Hematopoietic multipotent progenitor cell treated with erythropoietin and hydrocortisone succinate and interleukin-3 and kit ligand, for 8 days (in vitro differentiated cells): ENCODE measurements at regions not wholly inside any gene's neighbourhood (a gene's known extent, or its start where the extent isn't known, plus 50 kb on each side); places are given as distances from the start of the nearest gene placed in this dataset.
A peak's percentile ranks its signal among the peaks of the same experiment; 100 is the strongest.

Source experiments
- DNase-seq: peaks from one replicate; pipeline ENCODE4 v3.0.0-alpha.2; 2015

DNA sequence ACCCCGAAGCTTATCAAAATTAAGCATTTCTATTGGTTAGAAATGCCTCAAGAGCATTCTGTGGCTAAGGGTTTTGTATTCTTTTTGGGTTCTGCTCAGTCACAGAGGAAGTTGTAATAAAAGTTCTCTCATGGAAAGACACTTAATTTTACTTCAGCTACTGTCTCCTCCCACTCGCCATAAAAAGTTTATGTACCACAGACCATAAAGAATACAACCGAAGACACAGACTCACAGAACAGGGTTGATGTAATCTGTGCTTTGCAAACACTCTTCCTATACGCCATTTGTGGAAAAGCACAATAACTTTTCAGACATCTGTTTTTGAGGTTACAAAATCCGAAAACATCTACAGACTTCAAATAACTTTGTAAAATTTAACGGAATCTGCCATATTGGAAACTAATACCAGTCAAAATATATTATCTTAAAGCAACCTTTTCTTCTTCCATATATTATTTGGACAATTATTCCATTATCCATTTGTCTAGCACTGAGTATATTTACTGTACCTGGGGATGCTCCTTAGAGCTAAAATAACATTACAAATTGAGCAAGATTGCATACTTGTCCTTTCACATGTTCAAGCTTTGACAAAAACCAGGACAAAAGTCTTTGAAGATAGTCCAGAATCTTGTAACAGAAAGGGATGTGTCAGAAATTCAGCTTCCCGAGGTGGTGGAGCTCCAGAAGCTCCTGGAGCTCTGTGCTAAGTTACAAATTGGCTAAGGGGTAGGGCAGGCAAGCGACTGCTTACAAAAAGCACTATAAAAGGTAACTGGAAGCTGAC, 219.0 kb upstream of the MEOX2 start:
- no peak for DNase-seq

- no peak for DNase-seq
These were observed 204.8 kb upstream of the MEOX2 start for GRCh38 chr7:15891151-15891881.

GRCh38 chr7:15889507-15889906, 203.0 kb upstream of the MEOX2 start:
- DNase-seq = peak; percentile 3

DNA sequence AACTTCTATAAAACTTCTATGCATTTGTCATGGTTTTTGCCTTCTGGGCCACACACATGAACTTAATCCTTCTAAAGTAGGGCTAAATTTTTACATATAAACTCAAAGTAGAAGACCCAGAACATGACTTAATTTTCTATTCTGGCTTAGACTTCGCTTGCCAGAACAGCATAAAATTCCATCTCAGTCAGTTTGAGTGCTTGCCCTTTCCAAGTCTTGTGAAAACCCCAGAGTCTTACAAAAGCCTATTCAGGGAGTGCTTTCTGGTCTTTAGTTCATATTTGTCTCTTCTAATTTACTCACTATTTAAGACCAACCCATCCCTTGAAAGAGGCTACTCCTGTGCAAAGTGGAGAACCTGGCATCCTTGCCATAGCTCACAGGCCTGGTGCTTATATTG, 201.6 kb upstream of the MEOX2 start:
- DNase-seq = no peak

GRCh38 chr7:15886626-15887025, 200.1 kb upstream of the MEOX2 start:
- no peak for DNase-seq

DNA sequence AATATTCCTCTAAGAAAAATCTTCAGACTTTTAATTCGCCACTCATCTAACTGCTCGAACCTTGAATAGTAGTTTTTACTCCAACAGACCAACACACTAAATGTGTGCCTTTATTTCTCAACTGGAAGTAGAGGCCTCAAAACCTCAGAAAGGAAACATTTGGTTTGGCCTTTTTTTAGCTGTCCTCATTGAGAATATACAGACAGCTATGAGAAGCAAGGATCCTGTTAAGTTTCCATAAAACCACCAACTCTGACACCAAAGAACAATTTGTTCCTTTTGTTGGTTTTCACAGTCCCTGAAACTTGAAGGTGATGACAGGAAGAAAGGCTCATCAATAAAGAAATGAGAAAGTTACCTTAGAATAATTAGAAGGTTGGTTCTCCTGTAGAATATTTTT, 199.2 kb upstream of the MEOX2 start:
- no peak for DNase-seq

DNA sequence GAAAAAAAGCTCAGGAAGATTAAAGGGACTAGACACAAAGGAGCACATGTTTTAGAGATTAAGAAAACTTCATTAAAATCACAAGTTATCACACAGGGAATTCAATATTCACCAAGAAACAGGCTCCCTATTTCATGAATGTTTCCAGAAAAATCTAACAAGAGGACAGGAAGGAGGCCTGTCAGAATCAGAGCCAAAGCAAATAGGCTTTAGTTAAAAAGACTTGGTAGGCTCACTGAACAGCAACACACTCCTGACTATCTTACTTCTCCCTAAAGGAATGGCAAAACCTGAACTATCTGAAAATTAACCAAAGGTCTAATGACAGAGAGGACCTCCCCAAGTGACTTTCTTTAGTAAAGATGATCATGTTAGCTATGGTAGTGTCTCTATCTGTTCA, 188.3 kb upstream of the MEOX2 start:
- DNase-seq = no peak

DNA sequence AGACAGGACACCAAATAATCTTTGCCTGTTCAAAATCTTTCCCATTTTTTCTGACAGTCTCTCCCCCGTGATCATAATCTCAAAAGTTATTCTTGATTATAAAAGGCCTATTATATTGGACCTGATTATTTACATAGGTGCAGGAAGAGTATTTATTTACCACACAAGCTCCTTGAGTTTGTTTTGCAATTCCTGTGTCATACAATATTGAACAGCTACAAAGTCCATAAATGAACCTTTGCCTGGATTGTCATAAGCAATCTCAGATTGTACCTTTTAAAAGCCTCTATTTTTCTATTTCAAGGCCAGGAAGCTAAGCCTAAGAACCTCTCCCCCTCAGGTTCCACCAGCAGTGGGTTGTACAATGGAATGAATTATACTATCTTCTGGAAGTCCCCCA, 183.9 kb upstream of the MEOX2 start:
- no peak for DNase-seq

GRCh38 chr7:15867441-15867840, 181.0 kb upstream of the MEOX2 start:
- DNase-seq = no peak

- DNase-seq = no peak
These were observed 180.3 kb upstream of the MEOX2 start for GRCh38 chr7:15866753-15867152.

GRCh38 chr7:15864626-15864991, 178.1 kb upstream of the MEOX2 start:
- no peak for DNase-seq

DNA sequence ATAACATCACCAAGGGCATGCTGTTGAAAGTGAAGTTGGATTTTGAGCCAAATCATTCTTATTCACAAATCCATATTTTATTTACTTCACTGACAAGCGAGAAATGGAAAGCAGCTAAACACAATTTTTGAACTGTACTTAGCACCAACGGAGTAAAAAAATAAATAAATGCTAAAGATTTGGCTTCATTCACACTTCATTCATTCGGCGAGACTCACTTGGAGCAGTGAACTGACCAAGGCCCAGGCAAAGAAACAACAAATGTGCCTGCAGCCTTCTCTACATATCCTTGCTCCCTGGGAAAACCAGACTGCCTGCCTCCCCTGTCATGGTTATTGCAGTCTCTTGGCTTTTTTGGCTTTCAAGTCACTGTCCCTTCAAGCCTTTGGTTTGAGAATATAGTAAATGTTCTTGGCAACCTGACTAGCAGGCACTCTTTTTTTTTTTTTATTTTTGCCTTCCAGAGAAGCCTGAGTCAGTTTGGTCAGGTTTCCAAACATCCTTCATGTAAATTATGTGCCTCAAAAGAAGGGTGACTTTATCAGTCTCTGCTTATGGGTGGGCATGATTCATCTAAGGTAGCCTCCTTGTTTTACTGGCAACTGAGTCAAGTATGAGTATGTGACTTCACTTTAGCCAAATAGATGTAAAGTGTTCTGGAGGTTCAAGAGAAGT, 177.6 kb upstream of the MEOX2 start:
- DNase-seq = no peak

DNA sequence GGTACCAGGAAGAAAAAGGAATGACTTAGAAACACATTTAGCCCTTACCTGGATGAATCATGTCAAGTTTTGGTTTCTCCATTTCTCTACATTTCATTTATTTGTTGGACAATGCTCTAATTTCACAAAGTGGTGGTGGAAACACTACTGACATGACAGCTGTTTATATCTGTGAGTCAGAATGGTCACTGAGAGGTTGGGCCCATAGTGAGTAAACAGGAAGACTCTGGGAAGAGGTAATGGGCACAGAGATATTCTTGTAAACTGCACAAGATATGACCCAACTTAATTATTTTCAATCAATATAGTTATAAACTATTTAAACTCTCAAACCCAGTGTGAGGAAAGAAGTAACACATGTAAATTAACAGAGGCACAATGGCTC, 176.3 kb upstream of the MEOX2 start:
- no peak for DNase-seq

GRCh38 chr7:15862016-15862780, 175.7 kb upstream of the MEOX2 start:
- no peak for DNase-seq

GRCh38 chr7:15860264-15860949, 173.9 kb upstream of the MEOX2 start:
- no peak for DNase-seq

DNA sequence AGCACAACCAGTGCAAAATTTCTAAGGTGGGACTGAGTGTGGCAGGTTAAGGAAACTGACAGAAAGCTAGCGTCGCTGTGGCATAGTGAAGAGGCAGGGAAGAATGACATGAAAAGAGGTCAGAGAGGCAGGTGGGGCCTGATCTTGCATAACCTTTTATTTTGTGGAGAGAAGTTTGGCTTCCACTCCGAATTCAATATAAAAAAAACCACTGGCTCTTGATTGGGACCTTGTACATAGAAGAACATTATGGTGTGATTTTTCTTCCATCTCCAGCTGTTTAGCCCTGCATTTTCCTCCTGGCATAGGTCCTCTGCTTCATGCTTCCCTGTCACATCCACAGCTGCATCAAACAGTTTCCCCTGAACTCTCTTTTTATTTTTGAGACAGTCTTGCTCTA, 170.5 kb upstream of the MEOX2 start:
- DNase-seq = no peak

DNA sequence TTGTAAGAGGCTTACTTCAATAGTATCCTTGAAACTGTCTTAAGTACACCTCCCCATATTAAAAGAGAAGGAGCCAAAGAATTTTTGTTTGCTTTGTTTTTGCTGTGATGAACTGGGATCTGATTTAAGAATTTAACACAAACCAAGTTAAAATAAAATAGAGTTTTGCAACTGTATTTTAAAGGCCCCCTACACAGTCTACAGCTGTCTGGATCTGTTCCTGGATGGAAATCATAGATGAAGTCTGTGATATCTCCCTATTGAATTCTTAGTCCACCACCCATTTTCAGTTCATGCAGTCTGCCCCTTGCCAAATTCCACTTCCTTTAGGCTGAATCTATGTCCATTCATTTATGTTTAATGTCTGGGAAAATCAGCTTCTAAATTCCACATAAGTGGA, 169.8 kb upstream of the MEOX2 start:
- no peak for DNase-seq

DNA sequence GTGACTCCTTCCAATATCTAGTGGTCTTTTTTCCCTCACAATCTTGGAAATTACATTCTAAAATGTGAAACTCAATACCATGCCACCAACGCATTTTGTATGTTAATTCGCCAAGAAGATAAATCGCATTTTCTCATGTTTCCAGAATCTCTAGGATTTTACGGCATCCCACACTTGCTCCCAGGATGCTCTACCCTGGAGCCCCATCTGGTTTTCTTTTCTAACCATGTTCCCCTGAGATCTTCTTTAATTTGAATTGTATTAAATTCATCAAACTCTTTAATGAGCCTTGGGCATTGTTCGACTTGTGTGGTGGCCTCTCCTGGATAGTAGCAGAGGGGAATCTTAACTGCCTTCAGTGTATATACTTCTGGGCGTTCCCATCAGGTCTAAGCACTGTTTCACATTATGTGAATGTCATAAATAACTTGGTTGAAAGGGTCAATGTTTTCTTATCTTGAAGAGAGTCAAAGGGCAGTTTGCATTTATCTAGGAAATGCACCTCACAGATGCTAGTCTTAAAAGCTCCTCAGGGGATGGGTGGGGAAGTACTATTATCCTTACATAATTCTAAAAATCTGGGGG, 169.1 kb upstream of the MEOX2 start:
- no peak for DNase-seq

DNA sequence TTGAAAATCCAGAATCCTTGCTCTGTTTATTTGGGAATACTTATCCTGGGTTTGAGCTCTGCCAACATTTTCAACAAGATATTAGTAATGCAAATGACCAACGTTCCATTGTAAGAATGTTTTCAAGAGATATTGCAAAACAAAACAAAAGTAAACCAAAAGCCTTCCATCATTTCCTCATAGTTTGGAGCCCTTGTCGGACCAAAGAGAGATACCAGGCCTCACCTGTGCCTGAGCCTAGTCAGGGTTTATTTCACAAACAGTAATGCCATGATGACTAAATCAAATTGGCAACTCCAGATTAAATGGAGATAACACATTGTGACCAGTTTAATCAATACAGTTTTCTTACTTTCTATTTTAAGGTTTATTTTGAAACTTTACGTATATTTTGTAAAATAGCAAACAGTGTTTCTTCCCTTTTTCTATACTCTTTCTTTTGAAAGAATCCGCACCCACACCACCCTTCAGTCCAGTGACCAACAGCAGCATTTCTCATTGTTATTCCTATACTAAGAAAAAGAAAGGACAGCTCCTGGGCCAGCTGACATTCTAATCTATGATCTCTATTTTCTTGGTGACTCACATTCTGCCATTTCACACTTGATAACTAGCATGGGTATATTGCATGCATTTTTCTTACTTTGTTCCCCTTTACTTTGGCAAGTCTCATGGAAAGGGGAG, 168.5 kb upstream of the MEOX2 start:
- no peak for DNase-seq

- DNase-seq = no peak
These were observed 167.5 kb upstream of the MEOX2 start for GRCh38 chr7:15853832-15854470.

DNA sequence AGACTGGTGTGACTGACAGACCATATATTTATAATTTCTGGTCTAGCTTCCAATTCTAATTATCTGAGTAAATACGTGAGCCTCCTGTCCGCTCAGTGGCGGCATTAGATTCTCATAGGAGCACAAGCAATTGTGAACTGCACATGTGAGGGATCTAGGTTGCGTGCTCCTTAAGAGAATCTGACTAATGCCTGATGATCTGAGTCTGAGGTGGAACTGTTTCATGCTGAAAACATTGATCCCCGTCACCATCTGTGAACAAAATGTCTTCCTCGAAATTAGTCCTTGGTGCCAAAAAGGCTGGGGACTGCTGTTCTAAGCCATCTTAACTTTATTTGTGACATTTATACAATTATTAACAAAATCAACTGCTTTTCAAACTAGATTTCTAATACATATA, 164.7 kb upstream of the MEOX2 start:
- no peak for DNase-seq
